ENCODE measurements at regions not wholly inside any gene's neighbourhood (a gene's known extent, or its start where the extent isn't known, plus 50 kb on each side); places are given as distances from the start of the nearest gene placed in this dataset.

GRCh38 chr14:84013424-84013823 is 1516.5 kb upstream of the FLRT2 start:
- H3K27me3 ChIP-seq: no peaks in the 10 kb centered on the region
- DNase-seq (ENCODE audit: extremely low spot score in 2 of 2): no peak
- H3K36me3 ChIP-seq: no peaks in the 10 kb centered on the region
- intact Hi-C loops (cut with DNase I): no loop called here
- TF ChIP-seq POLR2AphosphoS5 (IDR thresholded peaks at IDR 0.05; ENCODE audit: insufficient read depth in 1 of 2, low read depth in 1 of 2) (no peak), CTCF (IDR thresholded peaks at IDR 0.05) (no peak), POLR2A (IDR thresholded peaks at IDR 0.05) (no peak)
- H3K27ac ChIP-seq: no peak overlapping the region
- H3K4me3 ChIP-seq: no peak overlapping the region
- H3K4me1 ChIP-seq: no peaks in the 10 kb centered on the region
- H3K9me3 ChIP-seq: no peaks in the 10 kb centered on the region

- Histone ChIP-seq H3K9me3 (no peaks in the 10 kb centered on the region), H3K4me1 (no peaks in the 10 kb centered on the region), H3K27ac (no peak overlapping the region), H3K27me3 (no peaks in the 10 kb centered on the region), H3K4me3 (no peak overlapping the region), H3K36me3 (no peaks in the 10 kb centered on the region)
- DNase-seq (ENCODE audit: extremely low spot score in 2 of 2): no peak
- TF ChIP-seq POLR2A (IDR thresholded peaks at IDR 0.05): no peak
- intact Hi-C loops (cut with DNase I): no loop called here
Observed at GRCh38 chr14:84017495-84017894, 1512.4 kb upstream of the FLRT2 start.

- H3K27ac ChIP-seq: no peak overlapping the region
- DNase-seq (ENCODE audit: extremely low spot score in 2 of 2): no peak
- intact Hi-C loops (cut with DNase I): no loop called here
- H3K27me3 ChIP-seq: no peaks in the 10 kb centered on the region
- no peaks in the 10 kb centered on the region for H3K9me3 ChIP-seq
- no peak overlapping the region for H3K4me3 ChIP-seq
- H3K4me1 ChIP-seq: no peaks in the 10 kb centered on the region
- H3K36me3 ChIP-seq: no peaks in the 10 kb centered on the region
- TF ChIP-seq POLR2A (IDR thresholded peaks at IDR 0.05) (no peak), CTCF (IDR thresholded peaks at IDR 0.05) (no peak), POLR2AphosphoS5 (IDR thresholded peaks at IDR 0.05; ENCODE audit: insufficient read depth in 1 of 2, low read depth in 1 of 2) (no peak)
Observed at GRCh38 chr14:84021433-84021832, 1508.5 kb upstream of the FLRT2 start.

GRCh38 chr14:84024231-84024820 is 1505.6 kb upstream of the FLRT2 start:
- H3K36me3 ChIP-seq: no peaks in the 10 kb centered on the region
- TF ChIP-seq CTCF (IDR thresholded peaks at IDR 0.05) (no peak), POLR2AphosphoS5 (IDR thresholded peaks at IDR 0.05; ENCODE audit: insufficient read depth in 1 of 2, low read depth in 1 of 2) (no peak), POLR2A (IDR thresholded peaks at IDR 0.05) (no peak)
- DNase-seq (ENCODE audit: extremely low spot score in 2 of 2): no peak
- H3K9me3 ChIP-seq: no peaks in the 10 kb centered on the region
- H3K27me3 ChIP-seq: no peaks in the 10 kb centered on the region
- H3K27ac ChIP-seq: no peak overlapping the region
- intact Hi-C loops (cut with DNase I): no loop called here
- no peaks in the 10 kb centered on the region for H3K4me1 ChIP-seq
- H3K4me3 ChIP-seq: no peak overlapping the region

GRCh38 chr14:84025106-84026012 is 1504.6 kb upstream of the FLRT2 start:
- no peak for TF ChIP-seq POLR2AphosphoS5 (IDR thresholded peaks at IDR 0.05; ENCODE audit: insufficient read depth in 1 of 2, low read depth in 1 of 2)
- TF ChIP-seq POLR2A (IDR thresholded peaks at IDR 0.05): no peak
- TF ChIP-seq CTCF (IDR thresholded peaks at IDR 0.05): no peak
- no peaks in the 10 kb centered on the region for H3K9me3 ChIP-seq
- no peaks in the 10 kb centered on the region for H3K36me3 ChIP-seq
- H3K4me1 ChIP-seq: no peaks in the 10 kb centered on the region
- DNase-seq (ENCODE audit: extremely low spot score in 2 of 2): no peak
- intact Hi-C loops (cut with DNase I): no loop called here
- H3K4me3 ChIP-seq: no peak overlapping the region
- no peaks in the 10 kb centered on the region for H3K27me3 ChIP-seq
- no peak overlapping the region for H3K27ac ChIP-seq

Data from vagina (tissue), 2 donors.